ENCODE measurements at regions not wholly inside any gene's neighbourhood (a gene's known extent, or its start where the extent isn't known, plus 50 kb on each side); places are given as distances from the start of the nearest gene placed in this dataset.

GRCh38 chr10:128421371-128422160, 295.3 kb upstream of the MKI67 start:
- H3K9ac ChIP-seq (ENCODE audit: low read length) = no peak overlapping the region
- no peaks in the 10 kb centered on the region for H3K27me3 ChIP-seq (ENCODE audit: control insufficient read depth, insufficient read depth, low read length)
- H3K9me3 ChIP-seq (ENCODE audit: control insufficient read depth, insufficient read depth, low read depth, low read length) = no peaks in the 10 kb centered on the region
- H3K4me1 ChIP-seq (ENCODE audit: control insufficient read depth, insufficient read depth, low read length) = no peaks in the 10 kb centered on the region
- H3K4me3 ChIP-seq (ENCODE audit: low read depth, low read length) = no peak overlapping the region
- H3K36me3 ChIP-seq (ENCODE audit: control insufficient read depth, insufficient read depth, low read length) = no peaks in the 10 kb centered on the region
- no peak overlapping the region for H3K27ac ChIP-seq (ENCODE audit: low read depth, low read length)

- H3K27ac ChIP-seq (ENCODE audit: low read depth, low read length) = no peak overlapping the region
- H3K9me3 ChIP-seq (ENCODE audit: control insufficient read depth, insufficient read depth, low read depth, low read length) = no peaks in the 10 kb centered on the region
- no peaks in the 10 kb centered on the region for H3K36me3 ChIP-seq (ENCODE audit: control insufficient read depth, insufficient read depth, low read length)
- no peaks in the 10 kb centered on the region for H3K4me1 ChIP-seq (ENCODE audit: control insufficient read depth, insufficient read depth, low read length)
- H3K27me3 ChIP-seq (ENCODE audit: control insufficient read depth, insufficient read depth, low read length) = no peaks in the 10 kb centered on the region
- no peak overlapping the region for H3K4me3 ChIP-seq (ENCODE audit: low read depth, low read length)
- H3K9ac ChIP-seq (ENCODE audit: low read length) = no peak overlapping the region
Observed at GRCh38 chr10:128422190-128422589, 296.0 kb upstream of the MKI67 start.

GRCh38 chr10:128422999-128423398, 296.8 kb upstream of the MKI67 start:
- no peaks in the 10 kb centered on the region for H3K4me1 ChIP-seq (ENCODE audit: control insufficient read depth, insufficient read depth, low read length)
- H3K36me3 ChIP-seq (ENCODE audit: control insufficient read depth, insufficient read depth, low read length) = no peaks in the 10 kb centered on the region
- no peak overlapping the region for H3K27ac ChIP-seq (ENCODE audit: low read depth, low read length)
- no peaks in the 10 kb centered on the region for H3K27me3 ChIP-seq (ENCODE audit: control insufficient read depth, insufficient read depth, low read length)
- no peak overlapping the region for H3K9ac ChIP-seq (ENCODE audit: low read length)
- no peaks in the 10 kb centered on the region for H3K9me3 ChIP-seq (ENCODE audit: control insufficient read depth, insufficient read depth, low read depth, low read length)
- no peak overlapping the region for H3K4me3 ChIP-seq (ENCODE audit: low read depth, low read length)

- H3K27ac ChIP-seq (ENCODE audit: low read depth, low read length) = no peak overlapping the region
- no peaks in the 10 kb centered on the region for H3K4me1 ChIP-seq (ENCODE audit: control insufficient read depth, insufficient read depth, low read length)
- H3K9ac ChIP-seq (ENCODE audit: low read length) = no peak overlapping the region
- H3K36me3 ChIP-seq (ENCODE audit: control insufficient read depth, insufficient read depth, low read length) = no peaks in the 10 kb centered on the region
- no peaks in the 10 kb centered on the region for H3K27me3 ChIP-seq (ENCODE audit: control insufficient read depth, insufficient read depth, low read length)
- H3K4me3 ChIP-seq (ENCODE audit: low read depth, low read length) = no peak overlapping the region
- H3K9me3 ChIP-seq (ENCODE audit: control insufficient read depth, insufficient read depth, low read depth, low read length) = no peaks in the 10 kb centered on the region
Observed at GRCh38 chr10:128429321-128429720, 303.1 kb upstream of the MKI67 start.

- Histone ChIP-seq H3K9me3 (ENCODE audit: control insufficient read depth, insufficient read depth, low read depth, low read length) (no peaks in the 10 kb centered on the region), H3K4me1 (ENCODE audit: control insufficient read depth, insufficient read depth, low read length) (no peaks in the 10 kb centered on the region), H3K36me3 (ENCODE audit: control insufficient read depth, insufficient read depth, low read length) (no peaks in the 10 kb centered on the region), H3K4me3 (ENCODE audit: low read depth, low read length) (no peak overlapping the region), H3K27me3 (ENCODE audit: control insufficient read depth, insufficient read depth, low read length) (no peaks in the 10 kb centered on the region), H3K27ac (ENCODE audit: low read depth, low read length) (no peak overlapping the region), H3K9ac (ENCODE audit: low read length) (no peak overlapping the region)
Observed at GRCh38 chr10:128429835-128430513, 303.8 kb upstream of the MKI67 start.

- H3K27ac ChIP-seq (ENCODE audit: low read depth, low read length) = no peak overlapping the region
- H3K36me3 ChIP-seq (ENCODE audit: control insufficient read depth, insufficient read depth, low read length) = no peaks in the 10 kb centered on the region
- H3K9ac ChIP-seq (ENCODE audit: low read length) = no peak overlapping the region
- no peaks in the 10 kb centered on the region for H3K4me1 ChIP-seq (ENCODE audit: control insufficient read depth, insufficient read depth, low read length)
- H3K27me3 ChIP-seq (ENCODE audit: control insufficient read depth, insufficient read depth, low read length) = no peaks in the 10 kb centered on the region
- H3K4me3 ChIP-seq (ENCODE audit: low read depth, low read length) = no peak overlapping the region
- no peaks in the 10 kb centered on the region for H3K9me3 ChIP-seq (ENCODE audit: control insufficient read depth, insufficient read depth, low read depth, low read length)
Observed at GRCh38 chr10:128431083-128431482, 304.9 kb upstream of the MKI67 start.

- Histone ChIP-seq H3K36me3 (ENCODE audit: control insufficient read depth, insufficient read depth, low read length) (no peaks in the 10 kb centered on the region), H3K4me1 (ENCODE audit: control insufficient read depth, insufficient read depth, low read length) (no peaks in the 10 kb centered on the region), H3K27ac (ENCODE audit: low read depth, low read length) (no peak overlapping the region), H3K9me3 (ENCODE audit: control insufficient read depth, insufficient read depth, low read depth, low read length) (no peaks in the 10 kb centered on the region), H3K27me3 (ENCODE audit: control insufficient read depth, insufficient read depth, low read length) (no peaks in the 10 kb centered on the region), H3K4me3 (ENCODE audit: low read depth, low read length) (no peak overlapping the region), H3K9ac (ENCODE audit: low read length) (no peak overlapping the region)
Observed at GRCh38 chr10:128431506-128431905, 305.3 kb upstream of the MKI67 start.

- Histone ChIP-seq H3K4me1 (ENCODE audit: control insufficient read depth, insufficient read depth, low read length) (no peaks in the 10 kb centered on the region), H3K4me3 (ENCODE audit: low read depth, low read length) (no peak overlapping the region), H3K9me3 (ENCODE audit: control insufficient read depth, insufficient read depth, low read depth, low read length) (no peaks in the 10 kb centered on the region), H3K36me3 (ENCODE audit: control insufficient read depth, insufficient read depth, low read length) (no peaks in the 10 kb centered on the region), H3K9ac (ENCODE audit: low read length) (no peak overlapping the region), H3K27ac (ENCODE audit: low read depth, low read length) (no peak overlapping the region), H3K27me3 (ENCODE audit: control insufficient read depth, insufficient read depth, low read length) (no peaks in the 10 kb centered on the region)
Observed at GRCh38 chr10:128432011-128432410, 305.8 kb upstream of the MKI67 start.

GRCh38 chr10:128432423-128432822, 306.2 kb upstream of the MKI67 start:
- no peak overlapping the region for H3K4me3 ChIP-seq (ENCODE audit: low read depth, low read length)
- H3K27me3 ChIP-seq (ENCODE audit: control insufficient read depth, insufficient read depth, low read length) = no peaks in the 10 kb centered on the region
- no peak overlapping the region for H3K27ac ChIP-seq (ENCODE audit: low read depth, low read length)
- no peaks in the 10 kb centered on the region for H3K4me1 ChIP-seq (ENCODE audit: control insufficient read depth, insufficient read depth, low read length)
- no peaks in the 10 kb centered on the region for H3K9me3 ChIP-seq (ENCODE audit: control insufficient read depth, insufficient read depth, low read depth, low read length)
- no peaks in the 10 kb centered on the region for H3K36me3 ChIP-seq (ENCODE audit: control insufficient read depth, insufficient read depth, low read length)
- H3K9ac ChIP-seq (ENCODE audit: low read length) = no peak overlapping the region

GRCh38 chr10:128435811-128436210, 309.6 kb upstream of the MKI67 start:
- H3K4me1 ChIP-seq (ENCODE audit: control insufficient read depth, insufficient read depth, low read length) = peaks cover 12% of the 10 kb centered on the region
- H3K27me3 ChIP-seq (ENCODE audit: control insufficient read depth, insufficient read depth, low read length) = no peaks in the 10 kb centered on the region
- H3K9me3 ChIP-seq (ENCODE audit: control insufficient read depth, insufficient read depth, low read depth, low read length) = no peaks in the 10 kb centered on the region
- no peak overlapping the region for H3K4me3 ChIP-seq (ENCODE audit: low read depth, low read length)
- H3K36me3 ChIP-seq (ENCODE audit: control insufficient read depth, insufficient read depth, low read length) = no peaks in the 10 kb centered on the region
- H3K9ac ChIP-seq (ENCODE audit: low read length) = no peak overlapping the region
- no peak overlapping the region for H3K27ac ChIP-seq (ENCODE audit: low read depth, low read length)

GRCh38 chr10:128437786-128438345, 311.6 kb upstream of the MKI67 start:
- no peaks in the 10 kb centered on the region for H3K27me3 ChIP-seq (ENCODE audit: control insufficient read depth, insufficient read depth, low read length)
- peaks cover 13% of the 10 kb centered on the region for H3K4me1 ChIP-seq (ENCODE audit: control insufficient read depth, insufficient read depth, low read length)
- no peak overlapping the region for H3K4me3 ChIP-seq (ENCODE audit: low read depth, low read length)
- no peaks in the 10 kb centered on the region for H3K36me3 ChIP-seq (ENCODE audit: control insufficient read depth, insufficient read depth, low read length)
- H3K9me3 ChIP-seq (ENCODE audit: control insufficient read depth, insufficient read depth, low read depth, low read length) = no peaks in the 10 kb centered on the region
- no peak overlapping the region for H3K27ac ChIP-seq (ENCODE audit: low read depth, low read length)
- no peak overlapping the region for H3K9ac ChIP-seq (ENCODE audit: low read length)

All from HUES6 (cell line).